Smooth muscle cell (in vitro differentiated cells): ENCODE measurements at regions not wholly inside any gene's neighbourhood (a gene's known extent, or its start where the extent isn't known, plus 50 kb on each side); places are given as distances from the start of the nearest gene placed in this dataset.

Source experiments
- DNase-seq: peaks from one replicate; lab custom pipeline; 2025; ENCODE audit not compliant: unreplicated experiment; lab: John Stamatoyannopoulos, UW
- H2AFZ ChIP-seq: fragments of 200-600 bp; sonication (generic); 2 replicates; pipeline ENCODE4 v1.6.0; 2016; ENCODE audit warnings: antibody characterized with exemption, low read depth, mild to moderate bottlenecking
- H3F3A ChIP-seq: fragments of 200-600 bp; sonication (generic); 2 replicates; pipeline ENCODE4 v1.6.0; 2017; ENCODE audit warnings: antibody characterized with exemption, low read depth
- H3K27ac ChIP-seq: fragments of 200-600 bp; sonication (generic); 2 replicates; pipeline ENCODE4 v1.5.1; 2016; ENCODE audit warnings: low read depth, mild to moderate bottlenecking
- H3K27me3 ChIP-seq: fragments of 200-600 bp; sonication (generic); 2 replicates; pipeline ENCODE4 v1.6.1; 2016; ENCODE audit warnings: low read depth, mild to moderate bottlenecking
- H3K36me3 ChIP-seq: fragments of 200-600 bp; sonication (generic); 2 replicates; pipeline ENCODE4 v1.5.1; 2016; ENCODE audit warnings: low read depth
- H3K4me1 ChIP-seq: fragments of 200-600 bp; sonication (generic); 2 replicates; pipeline ENCODE4 v1.5.1; 2016; ENCODE audit warnings: low read depth
- H3K4me2 ChIP-seq: fragments of 200-600 bp; sonication (generic); 2 replicates; pipeline ENCODE4 v1.6.0; 2016; ENCODE audit warnings: mild to moderate bottlenecking
- H3K4me3 ChIP-seq: fragments of 200-600 bp; sonication (generic); 2 replicates; pipeline ENCODE4 v1.5.1; 2016; ENCODE audit warnings: mild to moderate bottlenecking
- H3K79me2 ChIP-seq: fragments of 200-600 bp; sonication (generic); 2 replicates; pipeline ENCODE4 v1.6.0; 2016; ENCODE audit warnings: low read depth, mild to moderate bottlenecking
- H3K9ac ChIP-seq: fragments of 200-600 bp; sonication (generic); 2 replicates; pipeline ENCODE4 v1.6.0; 2016; ENCODE audit warnings: low read depth
- H3K9me3 ChIP-seq: fragments of 200-600 bp; sonication (generic); replicated peaks from 2 replicates; pipeline ENCODE4 v1.5.1; 2016; ENCODE audit warnings: low read depth
- H4K20me1 ChIP-seq: fragments of 200-600 bp; sonication (generic); 2 replicates; pipeline ENCODE4 v1.6.0; 2016; ENCODE audit warnings: low read depth
- WGBS: methylation state at CpG from one replicate; pipeline ENCODE4 v1.1.7; 2016; ENCODE audit warnings: low lambda C conversion rate; 5-methylcytosine and 5-hydroxymethylcytosine counted together
- TF ChIP-seq, protein P1 (sequence below): fragments of 200-600 bp; sonication (generic); IDR thresholded peaks from 2 replicates; pipeline ENCODE4 v1.5.1; 2017; ENCODE audit warnings: borderline replicate concordance, mild to moderate bottlenecking, antibody characterized with exemption; ENCODE audit not compliant: insufficient read depth, poor library complexity, severe bottlenecking

GRCh38 chr5:100157066-100157465, 378.1 kb upstream of the FAM174A start:
- no peak overlapping the region for H3K4me3 ChIP-seq
- H3K27me3 ChIP-seq, result no peaks in the 10 kb centered on the region
- TF ChIP-seq, protein P1, sequence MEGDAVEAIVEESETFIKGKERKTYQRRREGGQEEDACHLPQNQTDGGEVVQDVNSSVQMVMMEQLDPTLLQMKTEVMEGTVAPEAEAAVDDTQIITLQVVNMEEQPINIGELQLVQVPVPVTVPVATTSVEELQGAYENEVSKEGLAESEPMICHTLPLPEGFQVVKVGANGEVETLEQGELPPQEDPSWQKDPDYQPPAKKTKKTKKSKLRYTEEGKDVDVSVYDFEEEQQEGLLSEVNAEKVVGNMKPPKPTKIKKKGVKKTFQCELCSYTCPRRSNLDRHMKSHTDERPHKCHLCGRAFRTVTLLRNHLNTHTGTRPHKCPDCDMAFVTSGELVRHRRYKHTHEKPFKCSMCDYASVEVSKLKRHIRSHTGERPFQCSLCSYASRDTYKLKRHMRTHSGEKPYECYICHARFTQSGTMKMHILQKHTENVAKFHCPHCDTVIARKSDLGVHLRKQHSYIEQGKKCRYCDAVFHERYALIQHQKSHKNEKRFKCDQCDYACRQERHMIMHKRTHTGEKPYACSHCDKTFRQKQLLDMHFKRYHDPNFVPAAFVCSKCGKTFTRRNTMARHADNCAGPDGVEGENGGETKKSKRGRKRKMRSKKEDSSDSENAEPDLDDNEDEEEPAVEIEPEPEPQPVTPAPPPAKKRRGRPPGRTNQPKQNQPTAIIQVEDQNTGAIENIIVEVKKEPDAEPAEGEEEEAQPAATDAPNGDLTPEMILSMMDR, result no peak
- H2AFZ ChIP-seq, result no peak overlapping the region
- no peak for DNase-seq
- no peaks in the 10 kb centered on the region for H3K9me3 ChIP-seq
- no peaks in the 10 kb centered on the region for H3K4me1 ChIP-seq
- no peak overlapping the region for H3K27ac ChIP-seq
- no peaks in the 10 kb centered on the region for H3K79me2 ChIP-seq
- H3F3A ChIP-seq, result no peaks in the 10 kb centered on the region
- no peaks in the 10 kb centered on the region for H3K36me3 ChIP-seq
- H3K4me2 ChIP-seq, result no peak overlapping the region
- no peak overlapping the region for H3K9ac ChIP-seq
- H4K20me1 ChIP-seq, result no peaks in the 10 kb centered on the region
- 90% methylated on average over 1 of the region's 1 CpG for WGBS

DNA sequence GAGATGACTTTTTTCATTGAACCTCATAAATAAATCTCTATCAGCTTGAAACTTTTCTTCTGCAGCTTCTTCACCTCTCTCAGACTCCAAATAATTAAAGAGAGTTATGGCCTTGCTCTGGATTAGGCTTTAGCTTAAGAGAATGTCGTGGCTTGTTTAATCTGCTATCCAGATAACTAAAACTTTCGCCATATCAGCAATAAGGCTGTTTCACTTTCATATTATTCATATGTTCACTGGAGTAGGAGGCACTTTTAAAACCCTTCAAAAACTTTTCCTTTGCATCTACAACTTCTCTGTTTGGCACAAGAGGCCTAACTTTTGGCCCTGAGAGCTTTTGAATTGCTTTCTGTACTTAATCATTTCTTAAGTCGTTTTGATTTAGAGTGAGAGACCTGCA, 386.9 kb upstream of the FAM174A start:
- Histone ChIP-seq H3K27me3 (no peaks in the 10 kb centered on the region), H3K9me3 (no peaks in the 10 kb centered on the region), H3K4me3 (no peak overlapping the region), H2AFZ (no peak overlapping the region), H3K36me3 (no peaks in the 10 kb centered on the region), H4K20me1 (no peaks in the 10 kb centered on the region), H3K4me2 (no peak overlapping the region), H3K4me1 (no peaks in the 10 kb centered on the region), H3F3A (no peaks in the 10 kb centered on the region), H3K9ac (no peak overlapping the region), H3K27ac (no peak overlapping the region), H3K79me2 (no peaks in the 10 kb centered on the region)
- TF ChIP-seq, protein P1, result no peak
- 66% methylated on average over 3 of the region's 3 CpGs for WGBS
- DNase-seq, result no peak

DNA sequence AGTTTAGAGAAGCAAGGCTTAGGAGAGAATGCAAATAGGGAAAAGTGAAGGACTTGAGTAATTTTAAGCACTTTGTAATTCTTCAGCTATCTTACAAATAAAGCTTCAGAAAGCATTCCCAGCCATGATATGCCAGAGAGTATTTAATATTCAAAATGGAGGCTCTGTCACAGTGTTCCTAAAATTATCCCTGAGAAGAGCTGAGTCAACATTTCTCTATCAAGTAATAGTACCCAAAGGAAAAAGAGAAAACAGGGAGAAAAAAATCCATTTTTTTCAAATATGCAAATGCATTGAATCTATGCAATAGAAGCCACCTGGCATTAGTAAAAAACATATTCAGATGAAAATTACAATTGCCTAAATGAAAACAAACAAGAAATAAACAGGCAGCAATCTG, 392.6 kb upstream of the FAM174A start:
- no peak for DNase-seq
- Histone ChIP-seq H3K9ac (no peak overlapping the region), H4K20me1 (no peaks in the 10 kb centered on the region), H3K9me3 (no peaks in the 10 kb centered on the region), H3K79me2 (no peaks in the 10 kb centered on the region), H2AFZ (no peak overlapping the region), H3F3A (no peaks in the 10 kb centered on the region), H3K36me3 (no peaks in the 10 kb centered on the region), H3K4me1 (no peaks in the 10 kb centered on the region), H3K4me3 (no peak overlapping the region), H3K27ac (no peak overlapping the region), H3K4me2 (no peak overlapping the region), H3K27me3 (no peaks in the 10 kb centered on the region)
- TF ChIP-seq, protein P1, result no peak

DNA sequence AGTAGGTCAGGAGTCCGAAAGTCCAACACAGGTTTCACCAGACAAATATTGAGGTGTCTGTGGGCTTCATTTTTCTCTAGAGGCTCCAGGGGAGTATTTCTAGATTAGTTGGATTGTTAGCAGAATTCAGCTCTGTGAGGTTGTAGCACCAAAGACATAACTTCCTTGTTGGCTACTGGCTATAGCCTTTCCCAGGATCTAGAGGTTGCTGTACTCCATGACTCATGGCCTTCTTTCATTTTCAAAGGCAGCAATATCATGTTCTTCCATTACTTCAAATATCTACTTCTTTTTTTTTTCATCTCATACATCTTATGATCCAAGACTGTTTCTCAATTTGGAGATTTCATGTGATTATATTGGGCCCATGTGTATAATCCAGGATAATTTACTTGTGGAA, 404.0 kb upstream of the FAM174A start:
- Histone ChIP-seq H3K4me2 (no peak overlapping the region), H3K9ac (no peak overlapping the region), H3K27me3 (no peaks in the 10 kb centered on the region), H3K4me1 (no peaks in the 10 kb centered on the region), H3K9me3 (no peaks in the 10 kb centered on the region), H3K4me3 (no peak overlapping the region), H3K27ac (no peak overlapping the region), H3F3A (no peaks in the 10 kb centered on the region), H2AFZ (no peak overlapping the region), H3K36me3 (no peaks in the 10 kb centered on the region), H3K79me2 (no peaks in the 10 kb centered on the region), H4K20me1 (no peaks in the 10 kb centered on the region)
- TF ChIP-seq, protein P1, result no peak
- 93% methylated on average over 1 of the region's 1 CpG for WGBS
- no peak for DNase-seq
